H1 (cell line): ENCODE measurements at regions not wholly inside any gene's neighbourhood (a gene's known extent, or its start where the extent isn't known, plus 50 kb on each side); places are given as distances from the start of the nearest gene placed in this dataset.

Source experiments
- CEBPB ChIP-seq: IDR thresholded peaks from 2 replicates; pipeline ENCODE4 v1.6.1; 2012; ENCODE audit warnings: low read depth, low read length

DNA sequence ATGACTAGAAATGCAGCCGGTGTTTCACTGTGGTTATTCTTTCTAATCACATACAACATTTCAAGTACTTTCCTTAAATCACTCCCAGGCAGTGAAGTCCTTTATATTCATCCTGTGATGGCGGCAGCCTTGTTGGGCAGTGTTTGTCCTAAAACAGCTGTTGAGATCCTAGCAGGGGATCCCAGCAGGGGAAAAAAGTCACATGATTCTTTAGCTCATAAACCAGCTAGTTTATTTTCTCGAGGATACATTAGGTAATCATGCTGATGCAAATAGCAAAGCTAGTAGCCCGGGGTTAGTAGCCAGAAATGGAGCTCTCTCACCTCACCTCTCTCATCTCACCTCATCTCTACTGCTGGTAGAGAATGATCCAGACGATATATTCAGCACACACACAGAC, 70.5 kb downstream of the FOXD1 start (continued):
- TF ChIP-seq CEBPB = no peak
